Endothelial cell of umbilical vein (primary cell): ENCODE measurements at regions not wholly inside any gene's neighbourhood (a gene's known extent, or its start where the extent isn't known, plus 50 kb on each side); places are given as distances from the start of the nearest gene placed in this dataset.

Experiments used
- BruUV-seq: library from RNA; stranded (reverse); fragments of 400-500 nt; replicated peaks from 2 replicates; lab custom pipeline; 2021; lab: Mats Ljungman, UMichigan
- CTCF ChIA-PET: fragments of 300-600, 350-600 bp; sonication (Branson Sonifier 250); formaldehyde crosslinking; loops from one replicate; lab custom pipeline; 2021; ENCODE audit warnings: antibody characterized with exemption, inconsistent platforms; lab: Charles Lee
- POLR2A ChIA-PET: fragments of 300-600, 350-600 bp; sonication (Branson Sonifier 250); formaldehyde crosslinking; loops from one replicate; lab custom pipeline; 2021; ENCODE audit warnings: antibody characterized with exemption, inconsistent platforms; lab: Charles Lee
- DNase-seq: peaks from one replicate; pipeline ENCODE4 v3.0.0-alpha.2; 2011; ENCODE audit warnings: low read depth, low spot score
- FAIRE-seq: peaks from 2 replicates; lab custom pipeline; 2011; peaks lifted over from hg19 to GRCh38; lab: Jason Lieb, UNC
- H2AFZ ChIP-seq: 2 replicates; pipeline ENCODE4 v1.6.0; 2012; ENCODE audit warnings: low read depth, low read length, control low read depth, inconsistent platforms
- H3K27ac ChIP-seq: 2 replicates; pipeline ENCODE4 v1.5.1; 2011; ENCODE audit warnings: low read depth, mild to moderate bottlenecking, control low read depth, low read length, moderate library complexity; ENCODE audit not compliant: insufficient read depth
- H3K27me3 ChIP-seq, 2 experiments: 2 replicates each; pipeline versions ENCODE4 v1.6.0 to v1.6.1; 2011; ENCODE audit warnings: low read length in 2 of 2, mixed read lengths in 1 of 2; ENCODE audit not compliant: control insufficient read depth in 2 of 2, insufficient read depth in 2 of 2
- H3K36me3 ChIP-seq, 2 experiments: 2 replicates in 1 of 2; 3 replicates in 1 of 2; pipeline ENCODE4 v1.5.1; 2011; ENCODE audit warnings: low read length in 2 of 2, mild to moderate bottlenecking in 1 of 2, moderate library complexity in 1 of 2; ENCODE audit not compliant: control insufficient read depth in 2 of 2, insufficient read depth in 2 of 2; ENCODE audit errors: extremely low read depth in 1 of 2
- H3K4me1 ChIP-seq: 3 replicates; pipeline ENCODE4 v1.5.1; 2011; ENCODE audit warnings: mild to moderate bottlenecking, low read length; ENCODE audit not compliant: control insufficient read depth, insufficient read depth; ENCODE audit errors: extremely low read depth
- H3K4me2 ChIP-seq: 2 replicates; pipeline ENCODE4 v1.6.1; 2011; ENCODE audit warnings: low read length, control low read depth, mixed read lengths; ENCODE audit not compliant: insufficient read depth
- H3K4me3 ChIP-seq, 3 experiments: fragments of 200-600 bp in 1 of 3; sonication (generic), shearing (Covaris generic) in 1 of 3; replicated peaks in 1 of 3; 2 replicates each; pipeline ENCODE4 v1.5.1; 2011 to 2016; ENCODE audit warnings: control low read depth in 3 of 3, low read length in 3 of 3, mild to moderate bottlenecking in 2 of 3, inconsistent platforms in 1 of 3, low read depth in 1 of 3, moderate library complexity in 1 of 3; ENCODE audit not compliant: insufficient read depth in 1 of 3
- H3K79me2 ChIP-seq: 2 replicates; pipeline ENCODE4 v1.6.0; 2012; ENCODE audit warnings: low read length, inconsistent platforms; ENCODE audit not compliant: control insufficient read depth, insufficient read depth
- H3K9ac ChIP-seq: replicated peaks from 2 replicates; pipeline ENCODE3; 2011; ENCODE audit warnings: low read length, control low read depth; ENCODE audit not compliant: insufficient read depth; ENCODE audit errors: extremely low read depth
- H3K9me1 ChIP-seq: replicated peaks from 3 replicates; pipeline ENCODE4 v1.6.0; 2011; ENCODE audit warnings: mild to moderate bottlenecking, low read length; ENCODE audit not compliant: control insufficient read depth, insufficient read depth; ENCODE audit errors: extremely low read depth
- H3K9me3 ChIP-seq: replicated peaks from 2 replicates; pipeline ENCODE4 v1.5.1; 2012; ENCODE audit warnings: low read length, inconsistent platforms; ENCODE audit not compliant: control insufficient read depth, insufficient read depth
- H4K20me1 ChIP-seq: replicated peaks from 2 replicates; pipeline ENCODE3; 2011; ENCODE audit warnings: mild to moderate bottlenecking, low read length; ENCODE audit not compliant: control insufficient read depth, insufficient read depth; ENCODE audit errors: extremely low read depth
- EZH2 ChIP-seq: IDR thresholded peaks from 2 replicates; pipeline ENCODE4 v1.6.1; 2012; ENCODE audit warnings: borderline replicate concordance, low read depth, mild to moderate bottlenecking, moderate library complexity, low read length, inconsistent platforms; ENCODE audit not compliant: severe bottlenecking
- FOS ChIP-seq: IDR thresholded peaks from 2 replicates; pipeline ENCODE4 v1.6.1; 2011; ENCODE audit warnings: mild to moderate bottlenecking, low read length, moderate library complexity, borderline replicate concordance; ENCODE audit not compliant: insufficient read depth
- GATA2 ChIP-seq: IDR thresholded peaks from 2 replicates; pipeline ENCODE4 v1.7.0; 2011; ENCODE audit warnings: low read depth, mild to moderate bottlenecking, moderate library complexity, mixed read lengths, low read length; ENCODE audit not compliant: insufficient read length, insufficient read depth
- JUN ChIP-seq: IDR thresholded peaks from 2 replicates; pipeline ENCODE4 v1.6.1; 2011; ENCODE audit warnings: borderline replicate concordance, low read depth; ENCODE audit not compliant: insufficient read length, insufficient read depth
- MYC ChIP-seq: IDR thresholded peaks from one replicate; pipeline ENCODE4 v1.6.1; 2011; ENCODE audit warnings: mild to moderate bottlenecking, low read depth, low read length
- POLR2A ChIP-seq: IDR thresholded peaks from 2 replicates; pipeline ENCODE4 v1.6.1; 2012; ENCODE audit warnings: low read depth, mild to moderate bottlenecking, control low read depth, low read length
- POLR2AphosphoS5 ChIP-seq: IDR thresholded peaks from 2 replicates; pipeline ENCODE4 v1.6.1; 2012; ENCODE audit warnings: low read depth, mild to moderate bottlenecking, control low read depth, low read length, moderate library complexity; ENCODE audit not compliant: insufficient read depth
- dilution Hi-C: fragments of 300-500 bp; cut with MboI; formaldehyde crosslinking; loops from one replicate; pipeline ENCODE4 v1.15.0; 2019; ENCODE audit warnings: low sequenced_read_pairs; ENCODE audit not compliant: extremely low pct_ligation_motif_present
- intact Hi-C: fragments of 100-400 bp; cut with micrococcal nuclease; formaldehyde crosslinking; loops from one replicate; pipeline ENCODE4 v1.10.0; 2022
- TF ChIP-seq, protein P1 (sequence below), 2 donors: IDR thresholded peaks; 1 replicate in 1 of 2; 2 replicates in 1 of 2; pipeline ENCODE4 v1.5.1; 2011; ENCODE audit warnings: low read length in 2 of 2, mild to moderate bottlenecking in 2 of 2, moderate library complexity in 2 of 2, control low read depth in 1 of 2, inconsistent platforms in 1 of 2, low read depth in 1 of 2; ENCODE audit not compliant: insufficient read depth in 1 of 2; ENCODE audit errors: extremely low read depth in 1 of 2
- TF ChIP-seq, protein P2 (sequence below): IDR thresholded peaks from 2 replicates; pipeline ENCODE4 v1.6.1; 2011; ENCODE audit not compliant: insufficient read depth, insufficient read length

DNA sequence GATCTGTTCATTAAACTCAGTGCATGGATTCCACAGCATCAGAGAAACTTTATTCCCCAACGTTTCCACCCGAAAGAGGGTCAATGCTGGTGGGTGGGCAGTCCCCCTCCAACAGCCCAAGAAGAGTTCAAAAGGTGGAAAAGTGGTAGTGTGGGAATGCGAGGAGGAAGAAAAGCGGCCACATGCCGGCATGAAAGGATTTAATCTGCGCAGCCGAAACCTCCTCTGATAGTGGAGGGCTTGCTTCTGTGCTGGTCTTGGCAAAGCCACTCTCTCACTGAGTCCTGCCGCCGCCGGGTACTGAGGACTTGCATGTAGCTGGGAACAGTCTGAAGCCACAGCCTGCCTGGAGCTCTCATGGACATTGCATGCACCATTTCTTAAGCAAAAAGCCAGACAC is 136.2 kb upstream of the ZNF536 start:
- H3K36me3 ChIP-seq, result no peaks in the 10 kb centered on the region
- ChIA-PET CTCF (no interaction called here), POLR2A (no interaction called here)
- no peaks in the 10 kb centered on the region for H3K4me1 ChIP-seq
- FAIRE-seq, result no peak
- intact Hi-C loops (no loop called here), dilution Hi-C loops (no loop called here)
- no peaks in the 10 kb centered on the region for H3K79me2 ChIP-seq
- H3K4me3 ChIP-seq, result no peak overlapping the region
- peaks cover 0 to 2% of the 10 kb centered on the region in 2 experiments for H3K27me3 ChIP-seq
- DNase-seq, result no peak
- no peaks in the 10 kb centered on the region for H4K20me1 ChIP-seq
- no TSS peak for BruUV-seq
- no peak overlapping the region for H3K27ac ChIP-seq
- H3K9me3 ChIP-seq, result no peaks in the 10 kb centered on the region
- no peak for TF ChIP-seq GATA2
- no peak for TF ChIP-seq MYC
- TF ChIP-seq POLR2AphosphoS5, result no peak
- TF ChIP-seq EZH2, result no peak
- TF ChIP-seq POLR2A, result no peak
- TF ChIP-seq, protein P1, sequence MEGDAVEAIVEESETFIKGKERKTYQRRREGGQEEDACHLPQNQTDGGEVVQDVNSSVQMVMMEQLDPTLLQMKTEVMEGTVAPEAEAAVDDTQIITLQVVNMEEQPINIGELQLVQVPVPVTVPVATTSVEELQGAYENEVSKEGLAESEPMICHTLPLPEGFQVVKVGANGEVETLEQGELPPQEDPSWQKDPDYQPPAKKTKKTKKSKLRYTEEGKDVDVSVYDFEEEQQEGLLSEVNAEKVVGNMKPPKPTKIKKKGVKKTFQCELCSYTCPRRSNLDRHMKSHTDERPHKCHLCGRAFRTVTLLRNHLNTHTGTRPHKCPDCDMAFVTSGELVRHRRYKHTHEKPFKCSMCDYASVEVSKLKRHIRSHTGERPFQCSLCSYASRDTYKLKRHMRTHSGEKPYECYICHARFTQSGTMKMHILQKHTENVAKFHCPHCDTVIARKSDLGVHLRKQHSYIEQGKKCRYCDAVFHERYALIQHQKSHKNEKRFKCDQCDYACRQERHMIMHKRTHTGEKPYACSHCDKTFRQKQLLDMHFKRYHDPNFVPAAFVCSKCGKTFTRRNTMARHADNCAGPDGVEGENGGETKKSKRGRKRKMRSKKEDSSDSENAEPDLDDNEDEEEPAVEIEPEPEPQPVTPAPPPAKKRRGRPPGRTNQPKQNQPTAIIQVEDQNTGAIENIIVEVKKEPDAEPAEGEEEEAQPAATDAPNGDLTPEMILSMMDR (IDR thresholded peaks at IDR 0.05; ENCODE audit: extremely low read depth in 1 of 2, insufficient read depth in 1 of 2, low read depth in 1 of 2, low read length in 2 of 2), result no peak
- TF ChIP-seq FOS, result no peak
- TF ChIP-seq JUN, result no peak
- TF ChIP-seq, protein P2, sequence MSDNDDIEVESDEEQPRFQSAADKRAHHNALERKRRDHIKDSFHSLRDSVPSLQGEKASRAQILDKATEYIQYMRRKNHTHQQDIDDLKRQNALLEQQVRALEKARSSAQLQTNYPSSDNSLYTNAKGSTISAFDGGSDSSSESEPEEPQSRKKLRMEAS, result no peak
- H3K4me2 ChIP-seq, result no peak overlapping the region
- H2AFZ ChIP-seq, result no peak overlapping the region
- no peak overlapping the region for H3K9ac ChIP-seq
- no peaks in the 10 kb centered on the region for H3K9me1 ChIP-seq
